GM13977 (cell line): ENCODE measurements at regions not wholly inside any gene's neighbourhood (a gene's known extent, or its start where the extent isn't known, plus 50 kb on each side); places are given as distances from the start of the nearest gene placed in this dataset.

Experiments used
- DNase-seq: peaks from one replicate; pipeline ENCODE4 v3.0.0; 2012; ENCODE audit warnings: low spot score
- in situ Hi-C: fragments of 300-500 bp; cut with MboI; formaldehyde crosslinking; loops from one replicate; pipeline ENCODE4 v1.12.0; 2022; ENCODE audit warnings: low sequenced_read_pairs, low pct_unique_long_range_greater_than_20kb, mixed read lengths, inconsistent platforms; ENCODE audit not compliant: unreplicated experiment
- TF ChIP-seq, protein P1 (sequence below): IDR thresholded peaks from 2 replicates; pipeline ENCODE4 v1.5.1; 2012; ENCODE audit warnings: mild to moderate bottlenecking, control low read depth; ENCODE audit not compliant: insufficient read depth; ENCODE audit errors: extremely low read depth, missing control alignments

GRCh38 chr2:144237108-144237507 lies 282.8 kb downstream of the ZEB2 start:
- in situ Hi-C loops: no loop called here
- TF ChIP-seq, protein P1, sequence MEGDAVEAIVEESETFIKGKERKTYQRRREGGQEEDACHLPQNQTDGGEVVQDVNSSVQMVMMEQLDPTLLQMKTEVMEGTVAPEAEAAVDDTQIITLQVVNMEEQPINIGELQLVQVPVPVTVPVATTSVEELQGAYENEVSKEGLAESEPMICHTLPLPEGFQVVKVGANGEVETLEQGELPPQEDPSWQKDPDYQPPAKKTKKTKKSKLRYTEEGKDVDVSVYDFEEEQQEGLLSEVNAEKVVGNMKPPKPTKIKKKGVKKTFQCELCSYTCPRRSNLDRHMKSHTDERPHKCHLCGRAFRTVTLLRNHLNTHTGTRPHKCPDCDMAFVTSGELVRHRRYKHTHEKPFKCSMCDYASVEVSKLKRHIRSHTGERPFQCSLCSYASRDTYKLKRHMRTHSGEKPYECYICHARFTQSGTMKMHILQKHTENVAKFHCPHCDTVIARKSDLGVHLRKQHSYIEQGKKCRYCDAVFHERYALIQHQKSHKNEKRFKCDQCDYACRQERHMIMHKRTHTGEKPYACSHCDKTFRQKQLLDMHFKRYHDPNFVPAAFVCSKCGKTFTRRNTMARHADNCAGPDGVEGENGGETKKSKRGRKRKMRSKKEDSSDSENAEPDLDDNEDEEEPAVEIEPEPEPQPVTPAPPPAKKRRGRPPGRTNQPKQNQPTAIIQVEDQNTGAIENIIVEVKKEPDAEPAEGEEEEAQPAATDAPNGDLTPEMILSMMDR: no peak
- DNase-seq: no peak

- in situ Hi-C loops: no loop called here
Measured at GRCh38 chr2:144235050-144235449, 284.9 kb downstream of the ZEB2 start.

GRCh38 chr2:144234542-144234871 lies 285.4 kb downstream of the ZEB2 start:
- TF ChIP-seq, protein P1: no peak
- no peak for DNase-seq
- in situ Hi-C loops: no loop called here

More at GRCh38 chr2:144235050-144235449, 284.9 kb downstream of the ZEB2 start:
- no peak for DNase-seq
- TF ChIP-seq, protein P1: no peak

- TF ChIP-seq, protein P1: no peak
- no peak for DNase-seq
- in situ Hi-C loops: no loop called here
Measured at GRCh38 chr2:144233733-144234541, 286.0 kb downstream of the ZEB2 start.

DNA sequence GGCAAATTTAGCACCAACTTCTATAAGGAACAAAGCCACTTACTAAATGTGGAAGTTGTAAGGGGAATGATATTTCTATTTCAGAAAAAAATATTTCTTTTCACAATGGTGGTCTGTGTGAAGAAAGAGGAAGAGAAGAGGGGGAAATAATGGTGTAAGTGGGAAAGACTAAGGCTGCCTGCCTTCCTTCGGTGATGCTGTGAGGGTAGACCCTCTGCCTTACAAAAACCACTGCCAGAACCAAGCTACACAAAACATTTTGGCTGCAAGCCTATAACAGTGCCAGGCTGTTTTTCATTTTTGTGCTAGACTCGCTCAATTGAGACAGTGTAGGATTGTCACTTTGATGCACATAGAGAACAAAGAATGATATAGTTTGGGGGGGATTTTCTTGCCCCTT lies 286.6 kb downstream of the ZEB2 start:
- in situ Hi-C loops: no loop called here
- TF ChIP-seq, protein P1: no peak
- no peak for DNase-seq

- in situ Hi-C loops: no loop called here
- DNase-seq: no peak
Measured at GRCh38 chr2:144230448-144231085, 289.4 kb downstream of the ZEB2 start.

More at GRCh38 chr2:144230448-144231085, 289.4 kb downstream of the ZEB2 start:
- TF ChIP-seq, protein P1: no peak
